ENCODE measurements at regions not wholly inside any gene's neighbourhood (a gene's known extent, or its start where the extent isn't known, plus 50 kb on each side); places are given as distances from the start of the nearest gene placed in this dataset.
A peak's percentile ranks its signal among the peaks of the same experiment; 100 is the strongest.

DNA sequence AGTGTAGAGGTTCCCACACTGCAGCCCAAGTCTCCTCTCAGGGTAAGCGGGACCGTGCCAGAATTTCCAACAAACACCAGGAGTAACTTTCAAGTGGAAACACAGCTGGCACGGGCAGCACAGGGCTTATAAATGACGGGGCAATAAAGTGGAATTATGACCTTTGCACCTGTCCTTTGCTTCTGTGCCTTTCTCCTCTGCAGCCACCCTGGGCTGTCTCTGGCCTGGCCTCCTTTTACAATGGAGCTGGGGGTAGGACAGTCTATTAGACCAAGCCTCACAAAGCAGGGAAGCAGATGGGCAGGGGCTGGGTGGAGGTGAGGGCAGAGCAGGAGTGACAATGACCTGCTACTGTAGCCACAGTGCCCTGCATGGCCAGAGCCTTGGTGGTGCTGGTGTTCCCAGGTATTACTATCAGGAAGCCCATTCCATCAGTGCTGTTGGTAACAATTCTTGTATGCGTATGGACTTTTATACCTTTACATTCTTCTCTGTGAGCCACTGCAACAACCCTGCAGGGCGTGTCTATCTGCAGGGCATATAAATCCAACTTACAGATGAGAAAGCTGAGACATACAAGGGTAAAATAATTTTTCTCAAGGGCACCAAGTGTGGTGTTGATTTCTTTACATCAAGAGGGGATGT is 387.8 kb downstream of the CTTN start:
- no peak for ATAC-seq
- intact Hi-C loops (cut with DNase I): no loop called here
- 55 to 73% (median 63%) methylated on average over 6 of the region's 6 CpGs for WGBS, 3 donors
- peaks cover 0 to 2% (median 0%) of the 10 kb centered on the region in 3 donors for H3K27me3 ChIP-seq (ENCODE audit: insufficient read depth in 3 of 3, low read length in 2 of 3)
- no peaks in the 10 kb centered on the region for H3K4me1 ChIP-seq
- H3K36me3 ChIP-seq (ENCODE audit: insufficient read depth in 1 of 2, low read depth in 1 of 2): no peaks in the 10 kb centered on the region
- H3K27ac ChIP-seq: no peak overlapping the region
- no peak for DNase-seq
- TF ChIP-seq, protein P1, sequence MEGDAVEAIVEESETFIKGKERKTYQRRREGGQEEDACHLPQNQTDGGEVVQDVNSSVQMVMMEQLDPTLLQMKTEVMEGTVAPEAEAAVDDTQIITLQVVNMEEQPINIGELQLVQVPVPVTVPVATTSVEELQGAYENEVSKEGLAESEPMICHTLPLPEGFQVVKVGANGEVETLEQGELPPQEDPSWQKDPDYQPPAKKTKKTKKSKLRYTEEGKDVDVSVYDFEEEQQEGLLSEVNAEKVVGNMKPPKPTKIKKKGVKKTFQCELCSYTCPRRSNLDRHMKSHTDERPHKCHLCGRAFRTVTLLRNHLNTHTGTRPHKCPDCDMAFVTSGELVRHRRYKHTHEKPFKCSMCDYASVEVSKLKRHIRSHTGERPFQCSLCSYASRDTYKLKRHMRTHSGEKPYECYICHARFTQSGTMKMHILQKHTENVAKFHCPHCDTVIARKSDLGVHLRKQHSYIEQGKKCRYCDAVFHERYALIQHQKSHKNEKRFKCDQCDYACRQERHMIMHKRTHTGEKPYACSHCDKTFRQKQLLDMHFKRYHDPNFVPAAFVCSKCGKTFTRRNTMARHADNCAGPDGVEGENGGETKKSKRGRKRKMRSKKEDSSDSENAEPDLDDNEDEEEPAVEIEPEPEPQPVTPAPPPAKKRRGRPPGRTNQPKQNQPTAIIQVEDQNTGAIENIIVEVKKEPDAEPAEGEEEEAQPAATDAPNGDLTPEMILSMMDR (IDR thresholded peaks at IDR 0.05): no peak
- no peaks in the 10 kb centered on the region for H3K9me3 ChIP-seq
- no peak overlapping the region for H3K4me3 ChIP-seq

DNA sequence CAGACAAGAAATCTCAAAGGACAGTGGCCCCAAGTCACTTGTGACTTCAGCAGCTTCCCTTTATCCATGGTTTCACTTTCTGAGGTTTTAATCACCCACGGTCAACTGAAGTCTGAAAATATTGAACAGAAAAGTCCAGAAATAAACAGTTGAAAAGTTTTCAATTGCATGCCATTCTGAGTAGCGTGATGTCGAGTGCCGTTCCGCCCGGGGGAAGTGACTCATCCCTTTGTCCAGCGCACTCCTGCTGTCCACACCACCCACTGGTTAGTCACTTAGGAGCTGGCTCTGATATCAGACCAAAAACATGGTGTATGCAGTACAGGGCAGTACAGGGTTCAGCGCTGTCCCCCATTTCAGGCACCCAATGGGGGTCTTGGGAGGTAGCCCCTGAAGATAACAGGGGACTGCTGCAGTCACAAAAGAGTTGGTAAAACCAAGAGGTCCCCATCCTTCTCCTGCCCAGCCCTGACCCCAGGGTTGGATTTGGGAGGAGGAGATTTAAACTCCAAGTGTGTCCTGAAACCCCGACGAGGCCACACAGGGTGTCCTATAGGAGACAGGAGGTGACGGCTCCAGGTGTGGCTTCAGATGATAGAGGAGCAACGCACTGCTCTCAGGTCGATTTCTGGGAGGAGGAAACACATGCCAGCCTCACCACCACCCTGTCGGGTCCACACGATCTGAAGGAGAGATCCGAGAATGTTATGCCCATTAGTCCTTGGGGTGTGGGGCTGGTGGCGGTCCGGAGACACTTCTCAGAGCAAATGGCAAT is 390.1 kb downstream of the CTTN start:
- TF ChIP-seq, protein P1 (IDR thresholded peaks at IDR 0.05): no peak
- Histone ChIP-seq H3K27ac (no peak overlapping the region), H3K36me3 (ENCODE audit: insufficient read depth in 1 of 2, low read depth in 1 of 2) (no peaks in the 10 kb centered on the region), H3K4me1 (no peaks in the 10 kb centered on the region), H3K4me3 (no peak overlapping the region), H3K9me3 (no peaks in the 10 kb centered on the region), H3K27me3 (ENCODE audit: insufficient read depth in 3 of 3, low read length in 2 of 3) (peaks cover 0 to 2% (median 0%) of the 10 kb centered on the region in 3 donors)
- 61 to 68% (median 64%) methylated on average over 18 of the region's 18 CpGs for WGBS, 3 donors
- DNase-seq (no peak), ATAC-seq (no peak)
- intact Hi-C loops (cut with DNase I): no loop called here

DNA sequence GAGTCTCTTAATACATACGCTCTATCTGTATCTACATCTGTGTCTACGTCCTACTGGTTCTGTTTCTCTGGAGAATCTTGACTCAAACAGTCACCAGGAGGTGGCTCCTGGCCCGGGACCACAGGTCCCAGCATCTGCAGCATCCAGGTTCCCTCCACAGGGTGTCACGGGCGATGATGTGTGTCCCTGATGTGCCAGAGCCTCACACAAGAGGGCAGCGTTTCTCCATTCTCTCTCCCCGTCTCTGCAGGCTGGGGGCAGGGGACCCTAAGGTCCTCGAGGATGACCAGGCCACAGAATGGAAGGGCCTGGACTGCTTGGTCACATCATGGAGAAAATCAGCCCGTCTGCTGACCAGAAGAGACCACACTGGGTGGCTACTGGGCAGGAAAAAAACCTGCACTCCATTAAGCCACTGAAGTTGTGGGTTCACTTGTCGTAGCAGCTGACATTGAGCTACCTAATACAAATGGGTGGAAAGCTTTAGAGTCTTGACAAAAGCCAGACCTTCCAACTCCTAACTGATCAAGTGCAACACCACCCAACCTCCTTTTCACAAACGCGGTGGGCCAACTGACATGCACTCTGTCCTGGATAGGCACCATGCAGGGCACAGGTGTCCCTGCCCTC is 392.5 kb downstream of the CTTN start:
- H3K4me1 ChIP-seq: no peaks in the 10 kb centered on the region
- ATAC-seq (no peak), DNase-seq (peak in 1 of 2 donors; percentile 13)
- TF ChIP-seq, protein P1 (IDR thresholded peaks at IDR 0.05): no peak
- WGBS, 3 donors: 69 to 75% (median 74%) methylated on average over 12 of the region's 12 CpGs
- intact Hi-C loops (cut with DNase I): no loop called here
- no peak overlapping the region for H3K27ac ChIP-seq
- H3K36me3 ChIP-seq (ENCODE audit: insufficient read depth in 1 of 2, low read depth in 1 of 2): no peaks in the 10 kb centered on the region
- no peak overlapping the region for H3K4me3 ChIP-seq
- H3K9me3 ChIP-seq: peaks cover 8% of the 10 kb centered on the region
- H3K27me3 ChIP-seq (ENCODE audit: insufficient read depth in 3 of 3, low read length in 2 of 3): peaks cover 0 to 2% (median 0%) of the 10 kb centered on the region in 3 donors

DNA sequence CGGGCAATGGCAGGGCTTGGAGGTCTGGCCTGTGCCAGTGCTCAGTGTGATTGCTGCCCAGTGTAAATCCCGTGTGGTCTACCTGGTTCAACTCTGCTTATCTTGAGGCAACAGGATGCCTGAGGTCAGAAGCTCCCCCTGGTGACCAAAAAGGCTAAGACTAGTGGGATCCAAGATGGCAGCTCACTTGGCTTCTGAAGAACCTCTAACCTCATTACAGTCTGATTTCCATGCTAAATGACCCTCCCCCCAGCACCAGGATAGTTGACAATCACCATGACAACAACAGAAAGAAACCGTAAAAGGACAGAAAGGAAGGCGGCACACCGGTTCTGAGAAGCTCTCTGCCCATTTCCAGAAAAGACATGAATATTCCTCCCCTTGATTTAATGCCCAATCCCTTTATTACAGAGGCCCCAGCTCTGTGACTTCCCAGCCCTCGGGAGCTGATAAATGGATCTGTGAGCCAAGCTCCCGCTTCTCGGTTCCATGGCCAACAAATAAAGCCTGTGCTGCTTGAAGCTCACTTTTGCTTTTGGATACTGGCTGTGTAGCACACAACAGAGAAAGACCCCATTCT is 398.4 kb downstream of the CTTN start:
- Histone ChIP-seq H3K4me1 (no peaks in the 10 kb centered on the region), H3K4me3 (no peak overlapping the region), H3K27me3 (ENCODE audit: insufficient read depth in 3 of 3, low read length in 2 of 3) (peaks cover 0 to 4% (median 0%) of the 10 kb centered on the region in 3 donors), H3K27ac (no peak overlapping the region), H3K9me3 (peaks cover 8% of the 10 kb centered on the region), H3K36me3 (ENCODE audit: insufficient read depth in 1 of 2, low read depth in 1 of 2) (no peaks in the 10 kb centered on the region)
- ATAC-seq (no peak), DNase-seq (no peak)
- 70 to 79% (median 75%) methylated on average over 8 of the region's 8 CpGs for WGBS, 3 donors
- TF ChIP-seq, protein P1 (IDR thresholded peaks at IDR 0.05): no peak
- intact Hi-C loops (cut with DNase I): no loop called here
